Endodermal cell (in vitro differentiated cells): ENCODE measurements at regions not wholly inside any gene's neighbourhood (a gene's known extent, or its start where the extent isn't known, plus 50 kb on each side); places are given as distances from the start of the nearest gene placed in this dataset.

Source experiments
- DNase-seq: peaks from one replicate; pipeline ENCODE4 v3.0.0-alpha.2; 2017
- H3K27ac ChIP-seq: 2 replicates; pipeline ENCODE4 v1.5.1; 2013; ENCODE audit warnings: mild to moderate bottlenecking, low read depth, low read length, moderate library complexity
- H3K27me3 ChIP-seq: 2 replicates; pipeline ENCODE4 v1.6.1; 2013; ENCODE audit warnings: mild to moderate bottlenecking, low read length, moderate library complexity; ENCODE audit not compliant: insufficient read depth, control insufficient read depth, poor library complexity, severe bottlenecking
- H3K36me3 ChIP-seq: 2 replicates; pipeline ENCODE4 v1.7.0; 2013; ENCODE audit warnings: mild to moderate bottlenecking, low read length, moderate library complexity; ENCODE audit not compliant: control insufficient read depth, insufficient read depth
- H3K4me1 ChIP-seq: one replicate; pipeline ENCODE4 v1.7.0; 2013; ENCODE audit warnings: low read length; ENCODE audit not compliant: control insufficient read depth, insufficient read depth
- H3K4me3 ChIP-seq: 2 replicates; pipeline ENCODE4 v1.5.1; 2013; ENCODE audit warnings: mild to moderate bottlenecking, low read length, moderate library complexity
- H3K9ac ChIP-seq: 2 replicates; pipeline ENCODE4 v1.6.1; 2013; ENCODE audit warnings: mild to moderate bottlenecking, low read length, moderate library complexity; ENCODE audit not compliant: poor library complexity, severe bottlenecking; ENCODE audit errors: extremely low read depth
- H3K9me3 ChIP-seq: 2 replicates; pipeline ENCODE4 v1.6.1; 2013; ENCODE audit warnings: mild to moderate bottlenecking, low read length, moderate library complexity; ENCODE audit not compliant: control insufficient read depth
- H3K27ac Mint-ChIP-seq: 2 replicates; pipeline ENCODE4 v1.8.0; 2020; ENCODE audit warnings: mixed read lengths
- H3K27me3 Mint-ChIP-seq: 2 replicates; pipeline ENCODE4 v1.8.0; 2021; ENCODE audit warnings: mild to moderate bottlenecking, mixed read lengths; ENCODE audit not compliant: insufficient read depth
- H3K36me3 Mint-ChIP-seq: 2 replicates; pipeline ENCODE4 v1.8.0; 2020; ENCODE audit warnings: low read depth, mixed read lengths
- H3K4me1 Mint-ChIP-seq: 2 replicates; pipeline ENCODE4 v1.8.0; 2020; ENCODE audit warnings: mixed read lengths
- H3K4me3 Mint-ChIP-seq: 2 replicates; pipeline ENCODE4 v1.8.0; 2020; ENCODE audit warnings: mild to moderate bottlenecking, moderate library complexity, mixed read lengths
- H3K9me3 Mint-ChIP-seq: 2 replicates; pipeline ENCODE4 v1.8.0; 2020; ENCODE audit warnings: mild to moderate bottlenecking, mixed read lengths
- CTCF ChIP-seq: fragments of 200-600 bp; sonication (generic); conservative IDR thresholded peaks from 2 replicates; pipeline ENCODE4 v1.5.0; 2021; ENCODE audit warnings: antibody characterized with exemption, mild to moderate bottlenecking
- WGBS, 2 experiments: methylation state at CpG; one replicate each; pipeline versions ENCODE4 v1.1.5 to v1.1.7; 2013; ENCODE audit warnings: missing lambda C conversion rate in 2 of 2, mixed read lengths in 1 of 2; ENCODE audit not compliant: insufficient coverage in 1 of 2, insufficient read length in 1 of 2; 5-methylcytosine and 5-hydroxymethylcytosine counted together

- H3K36me3 ChIP-seq: no peaks in the 10 kb centered on the region
- DNase-seq: no peak
- Mint-ChIP-seq H3K36me3 (no peaks in the 10 kb centered on the region), H3K4me1 (peaks cover 21% of the 10 kb centered on the region), H3K4me3 (no peak overlapping the region), H3K27ac (no peak overlapping the region), H3K27me3 (peaks cover 3% of the 10 kb centered on the region), H3K9me3 (no peaks in the 10 kb centered on the region)
- no peaks in the 10 kb centered on the region for H3K27me3 ChIP-seq
- H3K27ac ChIP-seq: no peak overlapping the region
- no peak overlapping the region for H3K9ac ChIP-seq
- WGBS, 2 experiments: 96 to 98% methylated on average over 2 of the region's 2 CpGs
- H3K4me1 ChIP-seq: peaks cover 11% of the 10 kb centered on the region
- no peaks in the 10 kb centered on the region for H3K9me3 ChIP-seq
- no peak for TF ChIP-seq CTCF
- no peak overlapping the region for H3K4me3 ChIP-seq
Measured at GRCh38 chr10:78291722-78292121, 258.1 kb downstream of the RPS24 start.

- no peak for TF ChIP-seq CTCF
- DNase-seq: no peak
- Mint-ChIP-seq H3K27me3 (peaks cover 3% of the 10 kb centered on the region), H3K36me3 (no peaks in the 10 kb centered on the region), H3K9me3 (no peaks in the 10 kb centered on the region), H3K4me3 (no peak overlapping the region), H3K27ac (peak overlapping the region; percentile 36), H3K4me1 (peaks cover 21% of the 10 kb centered on the region)
- Histone ChIP-seq H3K4me1 (peaks cover 11% of the 10 kb centered on the region), H3K9ac (no peak overlapping the region), H3K36me3 (no peaks in the 10 kb centered on the region), H3K27ac (peak overlapping the region; percentile 82), H3K4me3 (no peak overlapping the region), H3K27me3 (no peaks in the 10 kb centered on the region), H3K9me3 (no peaks in the 10 kb centered on the region)
- WGBS, 2 experiments: 88 to 92% methylated on average over 7 to 10 of the region's 10 CpGs
Measured at GRCh38 chr10:78292250-78292981, 258.8 kb downstream of the RPS24 start.

GRCh38 chr10:78292982-78293865, 259.6 kb downstream of the RPS24 start:
- Histone ChIP-seq H3K27ac (peak overlapping the region; percentile 82), H3K9me3 (no peaks in the 10 kb centered on the region), H3K9ac (no peak overlapping the region), H3K4me3 (peak overlapping the region; percentile 43), H3K4me1 (peaks cover 11% of the 10 kb centered on the region), H3K27me3 (no peaks in the 10 kb centered on the region), H3K36me3 (no peaks in the 10 kb centered on the region)
- no peak for TF ChIP-seq CTCF
- Mint-ChIP-seq H3K4me3 (no peak overlapping the region), H3K4me1 (peaks cover 21% of the 10 kb centered on the region), H3K27me3 (peaks cover 3% of the 10 kb centered on the region), H3K27ac (peak overlapping the region; percentile 77), H3K36me3 (no peaks in the 10 kb centered on the region), H3K9me3 (no peaks in the 10 kb centered on the region)
- 41 to 45% methylated on average over 7 to 11 of the region's 11 CpGs for WGBS, 2 experiments
- DNase-seq: peak; percentile 89
